ENCODE measurements at regions not wholly inside any gene's neighbourhood (a gene's known extent, or its start where the extent isn't known, plus 50 kb on each side); places are given as distances from the start of the nearest gene placed in this dataset.

- TF ChIP-seq CTCF (IDR thresholded peaks at IDR 0.05; ENCODE audit: borderline replicate concordance, extremely low read depth, low read length, poor library complexity, severe bottlenecking) (no peak), EZH2 (IDR thresholded peaks at IDR 0.05; ENCODE audit: borderline replicate concordance, low read depth, low read length, severe bottlenecking) (no peak)
- DNase-seq (no peak), ATAC-seq (ENCODE audit: insufficient read depth, low read depth) (no peak)
- H3K4me1 ChIP-seq (ENCODE audit: insufficient read depth, low read length): no peaks in the 10 kb centered on the region
- H3K36me3 ChIP-seq (ENCODE audit: insufficient read depth, low read length): no peaks in the 10 kb centered on the region
- H3K79me2 ChIP-seq (ENCODE audit: insufficient read depth, low read length): no peaks in the 10 kb centered on the region
- H3K4me3 ChIP-seq (ENCODE audit: low read depth in 1 of 2, low read length in 2 of 2): no peak overlapping the region
- H3K27me3 ChIP-seq (ENCODE audit: insufficient read depth, low read length, poor library complexity): no peaks in the 10 kb centered on the region
- H3K9ac ChIP-seq (ENCODE audit: low read depth, low read length): no peak overlapping the region
- no peak overlapping the region for H2AFZ ChIP-seq (ENCODE audit: low read depth, low read length)
- H4K20me1 ChIP-seq (ENCODE audit: insufficient read depth, low read length): peaks cover 3% of the 10 kb centered on the region; the same call in 1 of the 2 replicates
- H3K4me2 ChIP-seq (ENCODE audit: insufficient read depth, low read length): no peak overlapping the region
- no peak overlapping the region for H3K27ac ChIP-seq (ENCODE audit: low read length)
- no peaks in the 10 kb centered on the region for H3K9me3 ChIP-seq (ENCODE audit: insufficient read depth, low read length, severe bottlenecking)
Measured at GRCh38 chr20:50269091-50270033, 78.7 kb downstream of the CEBPB start.

GRCh38 chr20:50270034-50270395, 79.4 kb downstream of the CEBPB start:
- ATAC-seq (ENCODE audit: insufficient read depth, low read depth) (no peak), DNase-seq (no peak)
- Histone ChIP-seq H3K9me3 (ENCODE audit: insufficient read depth, low read length, severe bottlenecking) (no peaks in the 10 kb centered on the region), H3K9ac (ENCODE audit: low read depth, low read length) (no peak overlapping the region), H3K36me3 (ENCODE audit: insufficient read depth, low read length) (no peaks in the 10 kb centered on the region), H3K4me3 (ENCODE audit: low read depth in 1 of 2, low read length in 2 of 2) (no peak overlapping the region), H3K79me2 (ENCODE audit: insufficient read depth, low read length) (no peaks in the 10 kb centered on the region), H4K20me1 (ENCODE audit: insufficient read depth, low read length) (peaks cover 3% of the 10 kb centered on the region; the same call in 1 of the 2 replicates), H3K4me2 (ENCODE audit: insufficient read depth, low read length) (no peak overlapping the region), H3K4me1 (ENCODE audit: insufficient read depth, low read length) (no peaks in the 10 kb centered on the region), H3K27me3 (ENCODE audit: insufficient read depth, low read length, poor library complexity) (no peaks in the 10 kb centered on the region), H2AFZ (ENCODE audit: low read depth, low read length) (no peak overlapping the region), H3K27ac (ENCODE audit: low read length) (no peak overlapping the region)
- TF ChIP-seq EZH2 (IDR thresholded peaks at IDR 0.05; ENCODE audit: borderline replicate concordance, low read depth, low read length, severe bottlenecking): no peak
- TF ChIP-seq CTCF (IDR thresholded peaks at IDR 0.05; ENCODE audit: borderline replicate concordance, extremely low read depth, low read length, poor library complexity, severe bottlenecking): no peak

GRCh38 chr20:50270569-50270968, 79.9 kb downstream of the CEBPB start:
- Histone ChIP-seq H3K9me3 (ENCODE audit: insufficient read depth, low read length, severe bottlenecking) (no peaks in the 10 kb centered on the region), H4K20me1 (ENCODE audit: insufficient read depth, low read length) (peaks cover 3% of the 10 kb centered on the region; the same call in 1 of the 2 replicates), H3K36me3 (ENCODE audit: insufficient read depth, low read length) (no peaks in the 10 kb centered on the region), H2AFZ (ENCODE audit: low read depth, low read length) (no peak overlapping the region), H3K27ac (ENCODE audit: low read length) (no peak overlapping the region), H3K4me2 (ENCODE audit: insufficient read depth, low read length) (no peak overlapping the region), H3K27me3 (ENCODE audit: insufficient read depth, low read length, poor library complexity) (no peaks in the 10 kb centered on the region), H3K4me3 (ENCODE audit: low read depth in 1 of 2, low read length in 2 of 2) (no peak overlapping the region), H3K79me2 (ENCODE audit: insufficient read depth, low read length) (no peaks in the 10 kb centered on the region), H3K4me1 (ENCODE audit: insufficient read depth, low read length) (no peaks in the 10 kb centered on the region), H3K9ac (ENCODE audit: low read depth, low read length) (no peak overlapping the region)
- TF ChIP-seq CTCF (IDR thresholded peaks at IDR 0.05; ENCODE audit: borderline replicate concordance, extremely low read depth, low read length, poor library complexity, severe bottlenecking) (no peak), EZH2 (IDR thresholded peaks at IDR 0.05; ENCODE audit: borderline replicate concordance, low read depth, low read length, severe bottlenecking) (no peak)
- DNase-seq: no peak
- no peak for ATAC-seq (ENCODE audit: insufficient read depth, low read depth)

All from DND-41 (cell line).